ENCODE measurements at regions not wholly inside any gene's neighbourhood (a gene's known extent, or its start where the extent isn't known, plus 50 kb on each side); places are given as distances from the start of the nearest gene placed in this dataset.

DNA sequence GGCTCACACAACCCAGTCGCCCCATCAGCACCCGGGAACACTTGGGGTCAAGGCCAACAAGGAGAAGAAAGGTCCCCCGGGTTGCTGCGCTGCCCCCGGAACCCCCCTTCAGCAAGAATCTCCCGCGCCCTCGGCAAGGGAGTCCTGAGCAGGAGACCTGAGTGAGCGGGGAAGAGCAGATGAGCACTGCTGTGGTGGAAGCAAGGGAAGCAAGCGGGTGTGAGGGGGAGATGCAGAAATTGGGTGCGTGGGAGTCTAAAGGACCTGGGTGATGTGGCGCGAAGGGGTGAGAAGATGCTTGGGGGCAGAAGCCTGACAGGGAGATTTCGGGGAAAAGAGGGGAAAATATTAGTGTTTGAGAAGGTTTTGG is 105.5 kb upstream of the PRB2 start:
- Histone ChIP-seq H3K9me2 (replicated peaks; ENCODE audit: insufficient read depth) (no peaks in the 10 kb centered on the region), H3K27ac (no peak overlapping the region), H3K4me1 (ENCODE audit: insufficient read depth) (peaks cover 4% of the 10 kb centered on the region), H3K36me3 (replicated peaks; ENCODE audit: insufficient read depth, low read depth) (no peaks in the 10 kb centered on the region), H3K9me3 (ENCODE audit: low read depth) (no peaks in the 10 kb centered on the region), H3K4me3 (no peak overlapping the region), H2AFZ (no peak overlapping the region), H3K27me3 (peaks cover 4% of the 10 kb centered on the region), H4K20me1 (ENCODE audit: insufficient read depth, poor library complexity, severe bottlenecking) (no peaks in the 10 kb centered on the region), H3K4me2 (no peak overlapping the region), H3K79me2 (no peaks in the 10 kb centered on the region)
- TF ChIP-seq, protein P1, sequence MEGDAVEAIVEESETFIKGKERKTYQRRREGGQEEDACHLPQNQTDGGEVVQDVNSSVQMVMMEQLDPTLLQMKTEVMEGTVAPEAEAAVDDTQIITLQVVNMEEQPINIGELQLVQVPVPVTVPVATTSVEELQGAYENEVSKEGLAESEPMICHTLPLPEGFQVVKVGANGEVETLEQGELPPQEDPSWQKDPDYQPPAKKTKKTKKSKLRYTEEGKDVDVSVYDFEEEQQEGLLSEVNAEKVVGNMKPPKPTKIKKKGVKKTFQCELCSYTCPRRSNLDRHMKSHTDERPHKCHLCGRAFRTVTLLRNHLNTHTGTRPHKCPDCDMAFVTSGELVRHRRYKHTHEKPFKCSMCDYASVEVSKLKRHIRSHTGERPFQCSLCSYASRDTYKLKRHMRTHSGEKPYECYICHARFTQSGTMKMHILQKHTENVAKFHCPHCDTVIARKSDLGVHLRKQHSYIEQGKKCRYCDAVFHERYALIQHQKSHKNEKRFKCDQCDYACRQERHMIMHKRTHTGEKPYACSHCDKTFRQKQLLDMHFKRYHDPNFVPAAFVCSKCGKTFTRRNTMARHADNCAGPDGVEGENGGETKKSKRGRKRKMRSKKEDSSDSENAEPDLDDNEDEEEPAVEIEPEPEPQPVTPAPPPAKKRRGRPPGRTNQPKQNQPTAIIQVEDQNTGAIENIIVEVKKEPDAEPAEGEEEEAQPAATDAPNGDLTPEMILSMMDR (IDR thresholded peaks at IDR 0.05; ENCODE audit: poor library complexity) = no peak
- TF ChIP-seq EZH2phosphoT487 (IDR thresholded peaks at IDR 0.05; ENCODE audit: low read depth, severe bottlenecking, unreplicated experiment) (no peak), EZH2 (IDR thresholded peaks at IDR 0.05; ENCODE audit: borderline replicate concordance) (no peak)
- WGBS (ENCODE audit: low lambda C conversion rate, missing lambda C conversion rate) = 28% methylated on average over 14 of the region's 14 CpGs
- no peak for DNase-seq (ENCODE audit: low spot score)

DNA sequence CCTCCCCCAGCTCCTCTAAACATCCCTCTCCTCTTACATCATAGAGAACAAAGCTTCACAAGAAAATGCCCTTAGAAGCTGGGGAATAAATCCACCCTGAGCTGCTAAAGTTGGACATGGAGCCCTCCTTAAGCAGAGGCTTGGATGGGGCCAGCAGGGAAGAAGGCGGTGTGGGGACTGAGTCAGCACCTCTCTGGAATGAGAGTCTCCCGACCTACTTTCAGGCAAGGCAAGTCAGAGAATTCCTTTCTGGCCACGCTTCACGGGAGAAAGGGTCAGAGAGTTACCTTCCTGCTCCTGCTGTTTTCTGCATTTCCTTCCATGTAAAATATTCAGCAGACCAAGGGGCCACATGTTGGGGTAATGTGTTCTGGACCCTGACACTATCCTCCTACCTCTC is 113.3 kb upstream of the PRB2 start:
- Histone ChIP-seq H3K4me2 (no peak overlapping the region), H3K27ac (no peak overlapping the region), H3K9me3 (ENCODE audit: low read depth) (no peaks in the 10 kb centered on the region), H4K20me1 (ENCODE audit: insufficient read depth, poor library complexity, severe bottlenecking) (no peaks in the 10 kb centered on the region), H3K9me2 (replicated peaks; ENCODE audit: insufficient read depth) (no peaks in the 10 kb centered on the region), H3K4me3 (no peak overlapping the region), H2AFZ (no peak overlapping the region), H3K36me3 (replicated peaks; ENCODE audit: insufficient read depth, low read depth) (no peaks in the 10 kb centered on the region), H3K4me1 (ENCODE audit: insufficient read depth) (no peaks in the 10 kb centered on the region), H3K79me2 (no peaks in the 10 kb centered on the region), H3K27me3 (no peaks in the 10 kb centered on the region)
- no peak for TF ChIP-seq EZH2 (IDR thresholded peaks at IDR 0.05; ENCODE audit: borderline replicate concordance)
- TF ChIP-seq EZH2phosphoT487 (IDR thresholded peaks at IDR 0.05; ENCODE audit: low read depth, severe bottlenecking, unreplicated experiment) = no peak
- TF ChIP-seq, protein P1 (IDR thresholded peaks at IDR 0.05; ENCODE audit: poor library complexity) = no peak
- no peak for DNase-seq (ENCODE audit: low spot score)
- 47% methylated on average over 4 of the region's 4 CpGs for WGBS (ENCODE audit: low lambda C conversion rate, missing lambda C conversion rate)

DNA sequence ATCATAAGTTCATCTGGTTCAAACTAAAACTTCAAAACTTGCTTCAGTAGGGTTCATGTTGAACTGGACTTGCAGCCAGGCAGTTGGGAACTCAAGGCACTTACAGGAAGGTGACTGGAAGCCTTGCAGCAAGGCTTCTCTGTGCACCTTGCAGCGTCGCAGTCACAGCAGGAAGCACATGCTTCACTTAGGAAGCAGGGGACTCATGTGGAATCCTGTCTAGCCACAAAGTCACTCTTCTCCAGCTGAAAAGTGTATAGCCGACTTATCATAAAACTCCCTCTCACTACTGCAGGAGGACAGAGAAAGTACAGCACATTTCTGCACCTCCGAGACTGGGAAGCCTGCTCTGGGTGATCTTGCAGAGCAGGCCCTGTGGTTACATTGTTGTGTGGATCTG is 114.0 kb upstream of the PRB2 start:
- no peak overlapping the region for H3K4me3 ChIP-seq
- no peaks in the 10 kb centered on the region for H3K9me3 ChIP-seq (ENCODE audit: low read depth)
- 79% methylated on average over 4 of the region's 4 CpGs for WGBS (ENCODE audit: low lambda C conversion rate, missing lambda C conversion rate)
- H3K4me2 ChIP-seq = no peak overlapping the region
- TF ChIP-seq EZH2phosphoT487 (IDR thresholded peaks at IDR 0.05; ENCODE audit: low read depth, severe bottlenecking, unreplicated experiment) (no peak), EZH2 (IDR thresholded peaks at IDR 0.05; ENCODE audit: borderline replicate concordance) (no peak)
- TF ChIP-seq, protein P1 (IDR thresholded peaks at IDR 0.05; ENCODE audit: poor library complexity) = no peak
- H3K27ac ChIP-seq = no peak overlapping the region
- no peaks in the 10 kb centered on the region for H3K27me3 ChIP-seq
- DNase-seq (ENCODE audit: low spot score) = no peak
- no peaks in the 10 kb centered on the region for H3K4me1 ChIP-seq (ENCODE audit: insufficient read depth)
- H3K36me3 ChIP-seq (replicated peaks; ENCODE audit: insufficient read depth, low read depth) = no peaks in the 10 kb centered on the region
- H3K79me2 ChIP-seq = no peaks in the 10 kb centered on the region
- H3K9me2 ChIP-seq (replicated peaks; ENCODE audit: insufficient read depth) = no peaks in the 10 kb centered on the region
- no peaks in the 10 kb centered on the region for H4K20me1 ChIP-seq (ENCODE audit: insufficient read depth, poor library complexity, severe bottlenecking)
- no peak overlapping the region for H2AFZ ChIP-seq

DNA sequence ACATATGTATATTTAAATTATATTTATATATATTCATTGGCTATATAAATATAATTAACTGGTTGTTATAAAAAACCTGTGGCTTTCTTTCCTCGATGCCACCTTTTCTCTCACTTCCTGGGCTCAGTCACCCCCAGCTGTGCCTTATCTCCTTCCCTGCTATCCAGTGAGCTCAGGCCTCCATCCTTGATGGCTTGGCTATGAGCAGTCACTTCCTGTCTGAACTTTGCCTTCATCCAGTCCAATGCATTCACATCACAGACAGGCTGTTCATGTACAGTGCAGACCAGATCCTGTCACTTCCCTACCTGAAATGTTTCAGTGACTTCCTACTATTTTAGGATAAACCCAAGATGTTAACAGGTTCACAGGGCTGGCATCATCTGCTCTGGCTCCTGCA is 115.3 kb upstream of the PRB2 start:
- H3K79me2 ChIP-seq = no peaks in the 10 kb centered on the region
- TF ChIP-seq EZH2phosphoT487 (IDR thresholded peaks at IDR 0.05; ENCODE audit: low read depth, severe bottlenecking, unreplicated experiment) (no peak), EZH2 (IDR thresholded peaks at IDR 0.05; ENCODE audit: borderline replicate concordance) (no peak)
- TF ChIP-seq, protein P1 (IDR thresholded peaks at IDR 0.05; ENCODE audit: poor library complexity) = no peak
- no peaks in the 10 kb centered on the region for H3K4me1 ChIP-seq (ENCODE audit: insufficient read depth)
- H3K27me3 ChIP-seq = no peaks in the 10 kb centered on the region
- no peaks in the 10 kb centered on the region for H3K9me2 ChIP-seq (replicated peaks; ENCODE audit: insufficient read depth)
- H3K4me3 ChIP-seq = no peak overlapping the region
- 60% methylated on average over 1 of the region's 1 CpG for WGBS (ENCODE audit: low lambda C conversion rate, missing lambda C conversion rate)
- H3K27ac ChIP-seq = no peak overlapping the region
- H4K20me1 ChIP-seq (ENCODE audit: insufficient read depth, poor library complexity, severe bottlenecking) = no peaks in the 10 kb centered on the region
- H3K4me2 ChIP-seq = no peak overlapping the region
- no peaks in the 10 kb centered on the region for H3K36me3 ChIP-seq (replicated peaks; ENCODE audit: insufficient read depth, low read depth)
- H2AFZ ChIP-seq = no peak overlapping the region
- no peak for DNase-seq (ENCODE audit: low spot score)
- no peaks in the 10 kb centered on the region for H3K9me3 ChIP-seq (ENCODE audit: low read depth)
